Fibroblast of skin of right quadriceps (primary cell): ENCODE measurements at regions not wholly inside any gene's neighbourhood (a gene's known extent, or its start where the extent isn't known, plus 50 kb on each side); places are given as distances from the start of the nearest gene placed in this dataset.
"Not testable (repeated sequence)": the region's sequence is repeated elsewhere in the genome, so short reads cannot be mapped to it uniquely, and the experiment has no call there.

Experiments used
- DNase-seq: peaks from one replicate; pipeline ENCODE4 v3.0.0-alpha.2; 2013

DNA sequence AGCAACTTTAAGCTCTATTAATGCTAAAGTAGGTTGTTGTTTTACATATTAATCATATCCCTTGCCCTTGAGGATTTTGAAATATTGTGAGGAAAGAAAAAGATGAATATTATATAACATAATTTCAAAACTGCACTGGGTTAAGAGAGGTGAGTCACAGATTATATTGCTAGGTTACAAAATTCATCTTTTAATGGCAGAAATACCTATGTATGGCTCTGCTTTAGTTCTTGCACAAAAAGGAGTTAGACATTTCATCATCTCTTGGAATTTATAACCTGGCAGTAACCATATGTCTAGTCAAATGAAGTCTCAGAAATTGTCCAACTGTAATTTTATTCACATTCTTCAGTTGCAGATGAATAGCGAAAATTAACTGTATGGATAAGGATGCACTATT, 2041.1 kb downstream of the OLFM4 start:
- no peak for DNase-seq

DNA sequence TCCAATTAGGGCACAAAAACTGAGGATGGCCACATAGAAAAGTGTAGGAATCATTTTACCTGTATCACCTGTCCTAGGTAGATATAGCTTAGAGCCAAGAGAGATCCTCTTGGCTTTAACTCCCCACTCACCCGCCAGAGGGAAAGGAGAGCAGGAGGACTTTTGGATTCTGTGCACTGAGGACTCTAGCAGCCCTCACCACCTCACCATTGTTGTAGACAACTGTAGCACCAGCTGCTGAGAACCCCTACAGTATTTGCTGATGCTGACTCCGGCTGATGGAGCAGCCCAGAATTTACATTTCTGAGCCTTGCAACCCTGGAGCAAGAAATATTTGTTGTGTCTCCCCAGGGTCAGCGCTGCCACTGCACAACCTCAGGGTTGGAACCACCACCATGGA, 2044.4 kb downstream of the OLFM4 start:
- DNase-seq, result no peak

DNA sequence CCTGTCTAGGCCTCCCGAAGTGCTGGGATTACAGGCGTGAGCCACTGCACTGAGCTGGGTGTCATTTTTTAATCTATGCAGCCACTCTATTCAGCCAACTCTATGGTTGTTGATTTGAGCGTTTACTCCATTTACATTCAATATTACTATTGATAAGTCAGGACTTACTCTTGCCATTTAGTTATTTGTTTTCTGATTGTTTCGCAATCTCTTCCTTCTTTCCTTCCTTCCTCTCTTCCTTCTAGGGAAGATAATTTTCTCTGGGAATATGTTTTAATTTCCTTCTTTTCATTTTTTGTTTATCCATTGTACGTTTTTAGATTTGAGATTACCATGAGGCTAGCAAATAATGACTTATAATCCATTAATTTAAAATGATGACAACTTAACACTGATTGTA, 2056.0 kb downstream of the OLFM4 start:
- no peak for DNase-seq

DNA sequence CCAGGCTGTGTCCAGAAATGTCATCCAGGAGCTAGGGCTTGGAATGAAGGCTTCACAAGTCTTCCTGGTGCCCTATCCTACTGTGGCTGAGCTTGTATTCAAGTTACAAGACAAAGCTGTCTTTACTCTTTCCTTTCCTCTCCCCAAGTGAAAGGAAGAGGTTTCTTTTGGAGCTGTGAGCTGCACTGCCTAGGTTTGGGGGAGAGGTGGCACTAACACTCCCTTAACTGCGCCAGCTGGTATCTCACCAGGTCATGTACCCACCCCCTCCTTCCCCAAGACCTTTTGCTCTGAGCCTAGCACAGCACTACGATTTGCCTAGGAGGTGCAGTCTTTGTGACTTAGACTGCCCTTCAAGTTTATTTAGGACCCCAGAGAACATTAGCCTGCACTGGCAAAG, 2053.6 kb upstream of the PRR20A start:
- no peak for DNase-seq

DNA sequence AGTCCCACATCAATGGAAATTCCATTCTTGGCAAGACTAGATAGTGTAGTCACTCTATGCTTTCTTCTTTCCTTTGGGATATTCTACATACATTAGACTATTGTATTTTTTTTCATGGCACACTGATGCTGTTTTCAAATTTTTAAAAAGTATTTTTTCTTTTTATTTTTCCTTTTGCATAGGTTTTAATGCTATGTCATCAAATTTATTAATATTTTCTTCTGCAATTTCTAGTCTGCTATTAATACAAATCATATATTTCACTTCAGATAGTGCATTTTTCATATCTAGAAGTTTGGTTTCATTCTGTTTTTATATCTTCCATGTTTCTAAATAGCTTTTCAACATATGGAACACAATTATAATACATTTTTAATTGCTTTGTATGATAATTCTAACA, 2050.1 kb upstream of the PRR20A start:
- no peak for DNase-seq

DNA sequence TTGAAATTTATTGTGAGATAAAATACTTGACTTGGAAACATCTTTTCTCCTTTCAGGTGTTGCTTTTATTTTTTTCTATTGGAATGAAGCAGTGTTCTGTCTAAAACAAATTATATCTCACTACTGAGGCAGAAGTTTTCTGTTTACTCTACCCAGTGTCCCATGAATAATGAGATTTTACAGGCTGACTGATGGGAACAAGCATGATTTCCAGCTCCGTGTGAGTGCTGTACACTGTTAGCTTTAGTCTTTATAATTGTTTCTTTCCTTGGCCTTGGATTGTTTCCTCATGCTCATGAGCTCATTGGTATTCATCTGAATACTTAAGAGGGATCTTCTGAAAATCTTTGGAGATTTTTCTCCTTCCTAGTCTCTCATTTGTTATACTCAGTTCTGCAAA, 2049.5 kb upstream of the PRR20A start:
- no peak for DNase-seq

DNA sequence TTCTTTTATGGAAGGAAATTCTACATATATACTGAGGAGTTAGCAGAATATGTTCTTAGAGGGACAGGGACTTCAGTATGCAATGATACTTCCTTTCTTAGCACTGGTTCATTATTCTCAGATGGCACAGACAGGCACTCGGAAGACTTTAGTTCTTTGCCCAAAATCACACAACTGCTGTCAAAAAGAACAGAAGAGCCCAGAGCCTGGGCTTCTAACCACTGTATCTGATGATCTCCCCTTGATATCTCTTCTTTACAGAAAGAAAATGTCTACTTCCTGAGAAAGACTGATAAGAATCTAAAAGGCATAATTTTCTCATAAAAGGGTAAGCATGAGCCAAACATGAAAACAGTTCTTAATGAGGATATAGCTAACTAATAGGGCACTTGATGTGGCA, 2034.2 kb upstream of the PRR20A start:
- no peak for DNase-seq

DNA sequence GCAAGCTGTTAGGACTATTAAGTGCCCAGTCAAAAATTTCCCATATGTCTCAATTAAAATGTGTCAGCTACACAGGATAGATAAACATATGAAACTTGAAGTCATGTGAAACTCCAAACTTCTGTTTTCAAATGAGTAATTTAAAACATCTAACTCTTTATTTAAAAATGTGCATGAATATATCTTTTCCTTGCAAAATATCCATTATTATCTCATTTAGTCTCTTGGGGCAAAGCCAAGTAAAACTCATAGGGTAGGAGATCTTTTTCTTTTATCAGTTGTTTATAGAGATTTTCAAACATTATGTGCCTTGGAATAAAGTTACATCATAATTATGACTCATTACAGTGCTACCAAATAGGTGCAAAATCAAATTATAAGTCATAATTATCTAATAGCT, 2020.1 kb upstream of the PRR20A start:
- DNase-seq, result no peak

DNA sequence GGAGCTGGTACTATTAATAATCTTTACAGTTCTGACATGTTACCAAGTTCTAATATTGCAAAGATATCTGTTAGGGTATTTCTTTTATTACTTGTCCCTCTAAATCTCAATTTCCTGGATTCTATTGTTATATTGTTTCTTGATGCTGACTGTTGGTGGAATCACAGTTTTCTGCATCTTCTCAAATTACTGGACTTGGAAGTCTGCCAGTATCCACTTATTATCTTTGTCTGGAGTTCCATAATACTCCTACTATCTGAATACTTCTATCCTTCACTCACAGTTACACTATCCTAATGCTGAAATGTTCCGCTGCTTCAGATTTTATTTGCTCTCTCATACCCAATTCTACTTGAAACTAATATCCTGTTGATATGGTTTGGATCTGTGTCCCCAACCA, 1985.7 kb upstream of the PRR20A start:
- DNase-seq, result no peak

DNA sequence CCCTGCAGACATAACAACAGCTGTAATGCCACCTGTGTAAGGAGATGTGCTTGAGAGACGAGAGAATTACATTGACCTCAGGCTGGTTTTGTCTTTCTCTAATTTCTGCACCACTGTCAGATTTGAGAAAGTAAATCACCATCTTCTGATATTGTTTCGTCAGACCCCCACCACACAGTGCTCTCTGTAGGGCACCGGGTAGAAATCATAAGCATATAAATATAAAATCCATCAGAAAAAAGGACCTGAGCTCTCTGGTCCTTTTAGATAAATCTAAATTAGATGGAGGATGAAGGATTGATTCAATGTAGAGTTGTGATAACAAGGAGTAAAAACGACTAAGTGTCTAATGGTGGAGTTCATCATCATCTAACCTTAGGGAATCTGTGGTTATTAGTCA, 1981.0 kb upstream of the PRR20A start:
- no peak for DNase-seq

DNA sequence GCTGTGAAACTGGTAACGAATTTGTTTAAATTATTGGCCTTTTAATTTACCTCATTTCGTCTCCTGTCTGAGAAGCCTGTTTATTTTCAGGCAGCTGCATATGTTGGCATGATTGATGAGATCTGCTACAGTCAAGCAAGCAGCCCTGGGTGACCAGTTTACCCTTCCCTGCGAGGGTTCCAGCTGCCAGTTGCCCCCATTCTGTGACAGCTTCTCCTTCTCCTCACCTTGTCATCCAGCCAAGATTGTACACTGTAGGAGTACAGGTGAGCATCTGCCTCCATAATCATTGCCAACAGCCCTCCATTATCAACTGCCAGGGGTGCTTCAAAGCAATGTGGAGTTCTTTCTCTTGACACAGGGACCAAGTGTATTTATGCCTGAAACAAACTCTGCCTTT, 1979.9 kb upstream of the PRR20A start:
- DNase-seq, result no peak

DNA sequence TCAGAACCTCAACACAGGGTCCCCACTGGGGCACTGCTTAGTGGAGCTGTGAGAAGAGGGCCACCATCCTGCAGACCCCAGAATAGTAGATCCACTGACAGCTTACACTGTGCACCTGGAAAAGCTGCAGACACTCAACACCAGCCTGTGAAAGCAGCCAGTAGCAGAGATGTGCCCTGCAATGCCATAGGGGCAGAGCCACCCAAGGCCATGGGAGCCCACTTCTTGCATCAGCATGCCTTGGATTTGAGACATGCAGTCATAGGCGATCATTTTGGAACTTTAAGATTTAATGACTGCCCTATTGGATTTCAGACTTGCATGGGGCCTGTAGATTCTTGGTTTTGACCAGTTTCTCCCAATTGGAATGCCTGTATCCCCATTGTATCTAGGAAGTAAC, 1962.1 kb upstream of the PRR20A start:
- not testable (repeated sequence) for DNase-seq

DNA sequence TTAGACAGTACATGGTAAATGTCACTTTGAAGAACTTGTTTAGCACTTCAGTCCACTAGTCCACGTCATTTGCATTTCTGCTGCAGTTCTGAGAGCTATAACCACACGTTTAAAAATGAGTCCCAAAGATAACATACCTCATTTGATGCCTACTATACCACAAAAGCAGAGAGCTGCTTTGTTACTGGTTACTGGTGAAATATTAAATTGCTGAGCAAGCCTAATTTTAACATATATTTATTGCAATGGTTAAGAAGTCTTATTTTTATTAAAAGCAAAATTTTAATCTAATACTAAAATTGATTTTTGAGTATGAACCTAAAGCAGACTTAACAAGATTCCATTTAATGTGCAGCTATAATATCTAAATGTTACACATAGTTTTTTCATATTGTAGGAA, 1949.7 kb upstream of the PRR20A start:
- DNase-seq, result no peak

DNA sequence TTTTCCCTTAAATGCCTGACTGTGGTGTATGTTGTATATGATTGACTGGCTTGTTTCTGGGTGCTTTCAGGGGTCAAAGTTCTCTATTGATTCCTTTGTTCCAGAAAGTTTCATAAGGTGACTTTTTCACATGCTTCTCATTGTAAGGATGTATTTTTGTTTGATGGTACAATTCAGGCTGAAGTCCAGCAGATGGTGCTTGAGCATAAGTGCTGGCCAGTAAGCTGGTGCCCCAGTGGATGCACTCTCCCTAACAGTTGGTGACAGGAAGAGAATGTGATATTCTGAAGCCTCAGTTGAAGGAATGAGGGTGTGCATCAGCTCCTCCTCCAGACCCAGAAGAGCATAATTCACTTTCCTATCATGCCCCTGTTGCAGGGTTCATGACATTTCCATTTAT, 1941.6 kb upstream of the PRR20A start:
- DNase-seq, result no peak

DNA sequence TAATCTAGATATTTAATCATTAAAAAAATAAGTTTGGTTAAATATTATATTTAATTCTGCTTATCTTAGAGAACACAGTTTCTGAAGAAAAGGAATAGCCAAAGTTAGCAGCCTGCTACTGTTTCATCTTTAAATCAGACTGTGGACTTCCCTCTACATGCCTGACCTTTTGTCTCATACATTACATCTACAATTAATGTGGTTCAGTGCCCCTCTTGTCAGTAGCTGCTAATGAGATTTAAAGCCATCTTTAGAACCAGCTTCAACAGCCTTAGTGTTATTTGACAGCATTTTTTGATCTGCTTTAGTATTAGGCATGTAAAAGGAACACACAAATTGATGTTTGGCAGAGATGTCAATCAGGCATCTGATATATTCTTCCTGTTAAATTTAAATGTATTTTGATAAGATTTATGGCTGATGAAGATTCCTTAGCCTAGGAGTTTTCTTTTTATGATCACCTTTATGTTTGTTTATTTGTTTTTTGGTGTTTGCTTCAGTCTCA, 1925.8 kb upstream of the PRR20A start:
- DNase-seq, result no peak

DNA sequence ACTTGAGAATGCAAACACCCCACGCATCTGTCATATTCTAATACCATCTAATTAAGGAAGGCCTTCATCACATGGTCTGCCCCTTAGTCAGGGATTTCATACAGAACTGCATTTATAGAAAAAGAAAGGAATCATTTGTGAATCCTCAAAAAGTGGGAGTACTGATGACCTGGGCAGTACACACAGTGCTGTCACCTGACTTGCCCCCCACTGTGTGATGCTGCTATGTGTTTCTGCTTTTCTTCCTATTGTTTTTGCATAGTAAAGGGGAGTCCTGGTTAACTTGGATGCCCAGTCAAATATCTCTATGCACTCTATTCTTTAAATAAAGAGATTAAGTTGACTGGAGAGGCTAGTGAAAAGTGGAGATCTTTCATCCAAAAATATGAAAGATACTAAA, 1921.2 kb upstream of the PRR20A start:
- DNase-seq, result no peak

DNA sequence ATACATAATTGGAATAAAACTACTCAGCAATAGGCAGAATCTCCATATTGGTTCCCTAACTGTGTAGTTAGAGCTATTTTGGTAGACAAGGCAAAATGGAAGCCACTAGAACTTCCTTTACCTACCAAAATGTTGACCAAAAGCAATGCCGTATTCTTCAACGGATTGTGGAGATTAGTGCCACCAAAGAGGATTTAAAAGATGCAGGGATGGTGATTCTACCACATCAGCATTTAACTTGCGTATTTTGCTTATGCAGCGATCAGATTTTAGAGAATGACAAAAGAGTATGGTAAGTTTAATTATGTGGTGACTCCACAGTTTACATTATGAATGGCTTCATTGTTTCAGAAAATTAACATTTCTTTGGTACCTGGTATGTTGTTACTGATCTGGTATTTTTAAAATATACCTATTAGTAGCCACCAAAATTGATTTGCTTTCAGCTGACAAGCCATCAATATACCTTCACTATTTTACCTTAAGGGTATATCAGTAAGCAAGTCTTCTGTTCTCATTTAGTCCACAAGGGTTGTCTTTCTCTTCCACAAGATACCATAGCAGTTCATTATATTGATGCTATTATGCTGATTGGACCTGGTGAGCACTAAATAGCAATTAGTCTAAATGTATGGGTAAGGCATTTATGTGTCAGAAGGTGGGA, 1910.7 kb upstream of the PRR20A start:
- no peak for DNase-seq

DNA sequence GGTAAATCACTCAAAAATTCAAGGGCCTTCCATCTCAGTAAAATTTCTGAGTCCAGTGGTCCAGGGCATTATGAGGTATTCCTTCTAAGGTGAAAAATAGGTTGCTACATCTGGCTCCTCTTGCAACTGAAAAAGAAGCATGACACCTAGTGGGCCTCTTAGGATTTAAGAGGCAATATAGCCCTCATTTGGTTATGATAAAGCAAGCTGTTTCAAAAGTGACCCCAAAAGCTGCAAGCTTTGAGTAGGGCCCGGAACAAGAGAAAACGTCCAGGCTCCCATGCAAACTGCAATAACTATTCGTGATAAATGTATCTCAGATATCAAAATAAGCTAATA, 1910.2 kb upstream of the PRR20A start:
- DNase-seq, result no peak

DNA sequence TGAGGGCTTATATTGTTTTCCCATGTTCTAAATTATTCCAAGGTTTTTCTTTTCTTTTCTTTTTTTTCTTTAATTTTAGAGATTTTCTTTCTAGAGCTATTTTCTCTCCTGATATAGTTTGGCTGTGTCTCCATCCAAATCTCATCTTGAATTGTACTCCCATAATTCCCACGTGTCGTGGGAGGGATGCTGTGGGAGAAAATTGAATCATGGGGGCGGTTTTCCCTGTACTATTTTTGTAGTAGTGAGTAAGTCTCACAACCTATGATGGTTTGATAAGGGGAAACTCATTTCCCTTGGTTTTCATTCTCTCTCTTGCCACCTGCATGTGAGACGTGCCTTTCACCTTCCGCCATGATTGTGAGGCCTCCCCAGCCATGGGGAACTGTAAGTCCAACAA, 1906.4 kb upstream of the PRR20A start:
- DNase-seq, result no peak

DNA sequence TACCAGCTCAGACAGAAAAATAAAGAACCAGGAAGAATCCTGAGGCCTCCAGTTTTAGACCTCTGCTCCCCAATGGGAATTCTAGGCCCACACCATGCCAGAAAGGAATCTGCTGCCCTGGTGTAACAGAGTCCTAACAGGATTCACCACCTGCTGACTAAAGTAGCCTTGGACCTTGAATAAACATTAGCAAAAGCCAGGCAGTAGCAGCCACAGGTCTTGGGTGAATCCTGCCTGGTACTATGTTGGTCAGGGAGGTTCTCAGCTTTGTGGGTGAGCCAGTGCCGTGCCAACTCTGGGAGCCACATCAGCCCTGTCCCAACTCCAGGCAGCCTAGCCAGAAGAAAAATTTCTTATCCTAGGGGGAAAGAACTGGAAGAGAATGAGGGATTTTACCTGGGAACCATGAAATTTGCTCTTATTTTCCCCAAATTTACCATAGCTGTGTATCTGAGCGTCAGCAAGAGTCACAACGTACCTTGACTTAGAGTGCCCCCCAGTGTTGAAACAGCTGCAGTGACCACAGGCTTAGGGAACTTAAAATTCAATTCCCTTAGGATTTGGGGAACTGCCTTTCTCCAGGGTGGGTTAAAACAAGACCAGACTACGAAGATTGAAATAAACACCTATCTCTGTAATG, 1895.6 kb upstream of the PRR20A start:
- DNase-seq, result peak; percentile 10

DNA sequence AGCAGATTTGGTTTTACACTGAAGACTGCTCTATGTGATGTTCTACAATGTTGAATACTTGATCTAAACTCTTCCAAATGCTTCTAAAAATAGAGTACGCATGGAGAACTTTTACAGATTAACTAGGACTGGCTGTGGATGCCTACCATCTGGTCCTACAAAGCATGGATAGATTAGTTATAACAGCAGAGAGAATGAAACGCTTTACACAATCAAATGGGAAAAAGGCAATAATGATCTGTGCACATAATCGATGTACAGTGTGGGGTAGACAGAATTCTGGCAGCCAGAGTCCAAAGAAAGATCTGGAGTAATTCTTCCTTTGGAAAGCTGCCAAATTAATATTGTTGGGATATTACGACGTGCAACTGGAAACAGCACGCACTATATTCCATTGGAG, 1885.5 kb upstream of the PRR20A start:
- DNase-seq, result no peak

DNA sequence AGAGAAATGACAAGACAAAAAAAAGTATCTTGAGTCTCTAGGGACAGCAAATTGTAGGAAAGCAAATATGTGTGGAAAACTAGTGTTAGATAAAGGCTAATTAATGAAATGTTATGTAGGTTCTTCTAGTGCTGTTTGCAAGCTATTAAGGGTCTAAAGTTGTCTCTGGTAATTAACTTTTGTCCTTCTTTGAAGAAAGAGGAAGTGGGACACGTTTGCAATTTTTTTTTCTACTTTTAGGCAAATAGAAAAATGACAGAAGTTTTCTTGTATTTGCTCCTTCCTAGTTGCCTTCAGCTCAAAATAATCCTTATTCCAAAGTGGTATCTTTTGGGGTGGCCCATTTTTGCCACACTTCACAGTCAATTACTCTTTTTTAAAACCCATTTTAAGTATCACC, 1877.7 kb upstream of the PRR20A start:
- DNase-seq, result no peak

DNA sequence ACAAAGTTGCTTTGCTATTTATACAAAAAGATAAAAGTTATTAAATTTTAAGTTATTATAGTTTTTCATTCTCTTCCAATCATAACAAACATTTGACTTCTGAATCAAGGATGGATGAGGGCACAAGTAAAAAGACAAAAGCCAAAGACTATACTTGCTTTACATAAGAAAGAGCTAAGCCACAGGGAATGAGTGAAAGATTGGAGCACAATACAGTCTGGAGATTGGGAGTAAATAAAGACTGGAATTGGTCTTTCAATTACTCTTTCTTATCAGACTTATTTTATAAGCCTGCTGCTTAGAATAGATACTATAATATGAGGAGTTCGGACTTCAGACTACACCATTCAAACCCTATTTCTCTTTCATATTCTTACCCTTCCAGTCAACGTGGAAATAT, 1874.1 kb upstream of the PRR20A start:
- DNase-seq, result no peak

DNA sequence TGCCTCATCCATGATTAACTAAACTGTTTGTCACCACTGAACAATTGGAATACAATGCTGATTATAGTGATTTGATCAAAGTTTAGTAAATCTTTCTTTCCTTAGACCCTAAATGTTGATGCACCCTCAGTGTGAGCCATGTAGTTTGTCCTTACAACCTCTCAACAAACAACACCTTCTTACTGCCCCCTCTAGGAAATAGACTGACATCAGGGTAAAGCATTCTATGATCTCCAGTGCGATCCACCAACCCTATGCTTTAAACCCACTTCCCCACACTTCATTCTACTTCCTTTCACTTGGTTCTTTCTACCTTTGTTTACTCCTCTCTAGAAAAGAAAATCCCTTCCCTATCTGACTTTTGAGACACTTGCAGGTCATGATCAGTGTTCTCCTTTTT, 1842.5 kb upstream of the PRR20A start:
- no peak for DNase-seq

DNA sequence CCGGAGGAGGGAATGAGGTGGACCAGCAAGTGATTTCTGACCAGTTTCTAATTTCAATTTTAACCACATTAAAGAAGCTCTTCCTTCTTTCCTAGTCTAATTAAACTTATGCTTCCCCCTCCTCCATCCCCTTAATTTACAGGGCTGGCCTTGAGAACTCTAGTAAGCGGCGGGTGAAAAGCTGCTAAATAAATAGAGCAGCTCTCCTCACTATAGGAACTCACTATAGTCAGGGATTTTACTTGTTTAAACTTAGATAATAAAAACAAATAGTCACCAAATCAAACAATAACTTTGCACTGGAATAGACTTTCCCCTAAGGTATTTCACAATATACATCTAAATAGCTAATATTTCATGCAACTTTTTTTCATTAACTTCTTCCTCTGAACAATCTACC, 1838.2 kb upstream of the PRR20A start:
- DNase-seq, result no peak
